ENCODE measurements at regions not wholly inside any gene's neighbourhood (a gene's known extent, or its start where the extent isn't known, plus 50 kb on each side); places are given as distances from the start of the nearest gene placed in this dataset.

GRCh38 chr9:2355697-2355983 is 265.9 kb upstream of the VLDLR start:
- BruUV-seq (replicated peaks), result no TSS peak
- ChIA-PET CTCF (ENCODE audit: low intra/inter-chr PET ratio) (no interaction called here), POLR2A (no interaction called here)
- FAIRE-seq (no peak), ATAC-seq (no peak), DNase-seq (ENCODE audit: extremely low read depth in 1 of 4, low spot score in 3 of 4) (peak in 1 of 4 experiments; percentile 1)
- no peak overlapping the region for H2AFZ ChIP-seq (ENCODE audit: low read depth, low read length)
- H3K9me3 ChIP-seq (replicated peaks; ENCODE audit: control insufficient read depth, insufficient read depth, low read depth, low read length), result no peaks in the 10 kb centered on the region
- H3K9me1 ChIP-seq (ENCODE audit: control insufficient read depth, insufficient read depth, low read length), result no peaks in the 10 kb centered on the region
- intact Hi-C loops (cut with micrococcal nuclease), result no loop called here
- H3K27me3 ChIP-seq (ENCODE audit: control insufficient read depth in 2 of 2, insufficient read depth in 2 of 2, low read length in 2 of 2), result no peaks in the 10 kb centered on the region
- H3K4me1 ChIP-seq (replicated peaks in 1 of 2; ENCODE audit: control insufficient read depth in 2 of 2, insufficient read depth in 2 of 2, low read length in 2 of 2), result no peaks in the 10 kb centered on the region
- no peaks in the 10 kb centered on the region for H4K20me1 ChIP-seq (replicated peaks; ENCODE audit: control insufficient read depth, insufficient read depth, low read length)
- 0% methylated on average over 5 of the region's 7 CpGs for WGBS (ENCODE audit: insufficient coverage, low coverage, missing lambda C conversion rate)
- H3K4me3 ChIP-seq, result no peak overlapping the region
- H3K27ac ChIP-seq (ENCODE audit: extremely low read depth, low read depth, low read length), result no peak overlapping the region
- H3K36me3 ChIP-seq (ENCODE audit: control insufficient read depth, insufficient read depth, low read length), result no peaks in the 10 kb centered on the region
- H3K9ac ChIP-seq (ENCODE audit: insufficient read depth in 1 of 2, low read depth in 2 of 2, low read length in 2 of 2), result no peak overlapping the region
- in situ Hi-C loops (cut with MboI), result no loop called here
- H3K79me2 ChIP-seq (ENCODE audit: control insufficient read depth, insufficient read depth, low read length), result no peaks in the 10 kb centered on the region
- no peak overlapping the region for H3K4me2 ChIP-seq (ENCODE audit: insufficient read depth, low read length)
- TF ChIP-seq BCOR (IDR thresholded peaks at IDR 0.05) (no peak), NUFIP1 (IDR thresholded peaks at IDR 0.05; ENCODE audit: partially characterized antibody) (no peak), FOXO4 (CRISPR knock-in tag; IDR thresholded peaks at IDR 0.05) (no peak), RCOR1 (IDR thresholded peaks at IDR 0.05; ENCODE audit: borderline replicate concordance in 1 of 2, low read depth in 2 of 2, low read length in 2 of 2) (no peak), HDGF (IDR thresholded peaks at IDR 0.05) (no peak), RHOXF2B (CRISPR knock-in tag; conservative IDR thresholded peaks at IDR 0.05) (no peak), SMC3 (conservative IDR thresholded peaks at IDR 0.05; ENCODE audit: insufficient read depth, low read depth, low read length) (no peak), E2F6 (IDR thresholded peaks at IDR 0.05; ENCODE audit: borderline replicate concordance in 1 of 2, extremely low read depth in 1 of 2, insufficient read depth in 1 of 2, insufficient read length in 1 of 2, low read depth in 1 of 2, low read length in 1 of 2, poor library complexity in 1 of 2, severe bottlenecking in 1 of 2) (peak; percentile 58 to 75), NFIC (IDR thresholded peaks at IDR 0.05) (peak; percentile 56), IRF2 (CRISPR knock-in tag; IDR thresholded peaks at IDR 0.05) (no peak), PPARD (CRISPR knock-in tag; IDR thresholded peaks at IDR 0.05) (no peak), ZNF639 (CRISPR knock-in tag; conservative IDR thresholded peaks at IDR 0.05 in 1 of 2, IDR thresholded peaks at IDR 0.05 in 1 of 2) (no peak), RFX7 (CRISPR knock-in tag; IDR thresholded peaks at IDR 0.05) (no peak), LEF1 (IDR thresholded peaks at IDR 0.05) (no peak), TSC22D4 (tag; IDR thresholded peaks at IDR 0.05) (no peak), NR1H2 (CRISPR knock-in tag; IDR thresholded peaks at IDR 0.05) (no peak), ZNF282 (CRISPR knock-in tag; IDR thresholded peaks at IDR 0.05) (no peak)
- TF ChIP-seq, protein P1, sequence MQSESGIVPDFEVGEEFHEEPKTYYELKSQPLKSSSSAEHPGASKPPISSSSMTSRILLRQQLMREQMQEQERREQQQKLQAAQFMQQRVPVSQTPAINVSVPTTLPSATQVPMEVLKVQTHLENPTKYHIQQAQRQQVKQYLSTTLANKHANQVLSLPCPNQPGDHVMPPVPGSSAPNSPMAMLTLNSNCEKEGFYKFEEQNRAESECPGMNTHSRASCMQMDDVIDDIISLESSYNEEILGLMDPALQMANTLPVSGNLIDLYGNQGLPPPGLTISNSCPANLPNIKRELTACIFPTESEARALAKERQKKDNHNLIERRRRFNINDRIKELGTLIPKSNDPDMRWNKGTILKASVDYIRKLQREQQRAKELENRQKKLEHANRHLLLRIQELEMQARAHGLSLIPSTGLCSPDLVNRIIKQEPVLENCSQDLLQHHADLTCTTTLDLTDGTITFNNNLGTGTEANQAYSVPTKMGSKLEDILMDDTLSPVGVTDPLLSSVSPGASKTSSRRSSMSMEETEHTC (IDR thresholded peaks at IDR 0.05), result no peak
- TF ChIP-seq, protein P2, sequence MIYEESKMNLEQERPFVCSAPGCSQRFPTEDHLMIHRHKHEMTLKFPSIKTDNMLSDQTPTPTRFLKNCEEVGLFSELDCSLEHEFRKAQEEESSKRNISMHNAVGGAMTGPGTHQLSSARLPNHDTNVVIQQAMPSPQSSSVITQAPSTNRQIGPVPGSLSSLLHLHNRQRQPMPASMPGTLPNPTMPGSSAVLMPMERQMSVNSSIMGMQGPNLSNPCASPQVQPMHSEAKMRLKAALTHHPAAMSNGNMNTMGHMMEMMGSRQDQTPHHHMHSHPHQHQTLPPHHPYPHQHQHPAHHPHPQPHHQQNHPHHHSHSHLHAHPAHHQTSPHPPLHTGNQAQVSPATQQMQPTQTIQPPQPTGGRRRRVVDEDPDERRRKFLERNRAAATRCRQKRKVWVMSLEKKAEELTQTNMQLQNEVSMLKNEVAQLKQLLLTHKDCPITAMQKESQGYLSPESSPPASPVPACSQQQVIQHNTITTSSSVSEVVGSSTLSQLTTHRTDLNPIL (CRISPR knock-in tag; IDR thresholded peaks at IDR 0.05), result no peak
